ENCODE measurements at regions not wholly inside any gene's neighbourhood (a gene's known extent, or its start where the extent isn't known, plus 50 kb on each side); places are given as distances from the start of the nearest gene placed in this dataset.

DNA sequence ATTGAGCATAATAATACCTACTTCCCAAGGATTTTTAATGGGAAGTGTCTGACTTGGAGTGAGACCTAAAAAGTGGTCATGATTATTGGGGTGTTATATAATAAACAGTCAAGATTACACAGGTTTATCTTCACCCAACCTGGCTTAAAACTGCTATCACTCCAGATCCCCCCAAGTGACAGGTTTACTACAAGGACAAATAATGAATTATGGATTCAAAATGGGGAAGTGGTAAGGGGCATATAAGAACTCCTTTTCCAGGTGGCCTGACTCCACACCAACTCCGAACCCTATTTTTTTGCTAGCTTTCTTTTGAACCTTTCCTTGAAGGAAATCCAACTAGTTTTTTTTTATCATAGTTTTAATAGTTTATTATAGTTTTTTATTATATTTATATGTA, 663.0 kb upstream of the FANCL start:
- TF ChIP-seq, protein P1, sequence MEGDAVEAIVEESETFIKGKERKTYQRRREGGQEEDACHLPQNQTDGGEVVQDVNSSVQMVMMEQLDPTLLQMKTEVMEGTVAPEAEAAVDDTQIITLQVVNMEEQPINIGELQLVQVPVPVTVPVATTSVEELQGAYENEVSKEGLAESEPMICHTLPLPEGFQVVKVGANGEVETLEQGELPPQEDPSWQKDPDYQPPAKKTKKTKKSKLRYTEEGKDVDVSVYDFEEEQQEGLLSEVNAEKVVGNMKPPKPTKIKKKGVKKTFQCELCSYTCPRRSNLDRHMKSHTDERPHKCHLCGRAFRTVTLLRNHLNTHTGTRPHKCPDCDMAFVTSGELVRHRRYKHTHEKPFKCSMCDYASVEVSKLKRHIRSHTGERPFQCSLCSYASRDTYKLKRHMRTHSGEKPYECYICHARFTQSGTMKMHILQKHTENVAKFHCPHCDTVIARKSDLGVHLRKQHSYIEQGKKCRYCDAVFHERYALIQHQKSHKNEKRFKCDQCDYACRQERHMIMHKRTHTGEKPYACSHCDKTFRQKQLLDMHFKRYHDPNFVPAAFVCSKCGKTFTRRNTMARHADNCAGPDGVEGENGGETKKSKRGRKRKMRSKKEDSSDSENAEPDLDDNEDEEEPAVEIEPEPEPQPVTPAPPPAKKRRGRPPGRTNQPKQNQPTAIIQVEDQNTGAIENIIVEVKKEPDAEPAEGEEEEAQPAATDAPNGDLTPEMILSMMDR (conservative IDR thresholded peaks at IDR 0.05): no peak
- TF ChIP-seq EZH2 (IDR thresholded peaks at IDR 0.05; ENCODE audit: low read depth): no peak

Data from PC-9 (cell line).